ENCODE measurements at regions not wholly inside any gene's neighbourhood (a gene's known extent, or its start where the extent isn't known, plus 50 kb on each side); places are given as distances from the start of the nearest gene placed in this dataset.

GRCh38 chr11:119853581-119854360, 124.8 kb upstream of the NECTIN1 start:
- DNase-seq (ENCODE audit: low read depth): no peak
- no peak overlapping the region for H3K4me3 ChIP-seq (ENCODE audit: low read length)
- TF ChIP-seq CTCF (conservative IDR thresholded peaks at IDR 0.05; ENCODE audit: low read depth, low read length): no peak

GRCh38 chr11:119852741-119853140, 123.7 kb upstream of the NECTIN1 start:
- TF ChIP-seq CTCF (conservative IDR thresholded peaks at IDR 0.05; ENCODE audit: low read depth, low read length): no peak
- no peak for DNase-seq (ENCODE audit: low read depth)
- no peak overlapping the region for H3K4me3 ChIP-seq (ENCODE audit: low read length)

GRCh38 chr11:119850822-119851409, 121.9 kb upstream of the NECTIN1 start:
- TF ChIP-seq CTCF (conservative IDR thresholded peaks at IDR 0.05; ENCODE audit: low read depth, low read length): no peak
- H3K4me3 ChIP-seq (ENCODE audit: low read length): no peak overlapping the region
- DNase-seq (ENCODE audit: low read depth): no peak

- DNase-seq (ENCODE audit: low read depth): no peak
- no peak for TF ChIP-seq CTCF (conservative IDR thresholded peaks at IDR 0.05; ENCODE audit: low read depth, low read length)
- no peak overlapping the region for H3K4me3 ChIP-seq (ENCODE audit: low read length)
Observed at GRCh38 chr11:119849872-119850271, 120.9 kb upstream of the NECTIN1 start.

GRCh38 chr11:119847853-119848252, 118.9 kb upstream of the NECTIN1 start:
- H3K4me3 ChIP-seq (ENCODE audit: low read length): no peak overlapping the region
- no peak for TF ChIP-seq CTCF (conservative IDR thresholded peaks at IDR 0.05; ENCODE audit: low read depth, low read length)
- DNase-seq (ENCODE audit: low read depth): no peak

GRCh38 chr11:119846374-119846773, 117.4 kb upstream of the NECTIN1 start:
- no peak for DNase-seq (ENCODE audit: low read depth)
- no peak for TF ChIP-seq CTCF (conservative IDR thresholded peaks at IDR 0.05; ENCODE audit: low read depth, low read length)
- no peak overlapping the region for H3K4me3 ChIP-seq (ENCODE audit: low read length)

- DNase-seq (ENCODE audit: low read depth): no peak
- TF ChIP-seq CTCF (conservative IDR thresholded peaks at IDR 0.05; ENCODE audit: low read depth, low read length): no peak
Observed at GRCh38 chr11:119845756-119846155, 116.8 kb upstream of the NECTIN1 start.

More at GRCh38 chr11:119845756-119846155, 116.8 kb upstream of the NECTIN1 start:
- no peak overlapping the region for H3K4me3 ChIP-seq (ENCODE audit: low read length)

Measured in retinal pigment epithelial cell (primary cell).